Gastroesophageal sphincter (tissue), 3 donors: ENCODE measurements at regions not wholly inside any gene's neighbourhood (a gene's known extent, or its start where the extent isn't known, plus 50 kb on each side); places are given as distances from the start of the nearest gene placed in this dataset.

Experiments used
- EP300 ChIP-seq: sonication (generic); formaldehyde crosslinking; IDR thresholded peaks from one replicate; pipeline ENCODE4 v1.6.1; 2017; ENCODE audit warnings: antibody characterized with exemption, mild to moderate bottlenecking
- POLR2A ChIP-seq, 2 donors: fragments of 450-650 bp; IDR thresholded peaks; one replicate each; pipeline ENCODE4 v1.6.1; 2017; ENCODE audit warnings: antibody characterized with exemption in 2 of 2, mild to moderate bottlenecking in 2 of 2, moderate library complexity in 1 of 2
- POLR2AphosphoS5 ChIP-seq: sonication (generic); formaldehyde crosslinking; IDR thresholded peaks from one replicate; pipeline ENCODE4 v1.6.1; 2017; ENCODE audit warnings: antibody characterized with exemption
- TF ChIP-seq, protein P1 (sequence below), 4 experiments: fragments of 200-600 bp in 2 of 4; fragments of 450-650 bp in 2 of 4; sonication (generic) in 1 of 4; IDR thresholded peaks; one replicate each; pipeline ENCODE4 v1.5.1; 2017 to 2019; ENCODE audit warnings: antibody characterized with exemption in 4 of 4, mild to moderate bottlenecking in 2 of 4, moderate library complexity in 2 of 4

DNA sequence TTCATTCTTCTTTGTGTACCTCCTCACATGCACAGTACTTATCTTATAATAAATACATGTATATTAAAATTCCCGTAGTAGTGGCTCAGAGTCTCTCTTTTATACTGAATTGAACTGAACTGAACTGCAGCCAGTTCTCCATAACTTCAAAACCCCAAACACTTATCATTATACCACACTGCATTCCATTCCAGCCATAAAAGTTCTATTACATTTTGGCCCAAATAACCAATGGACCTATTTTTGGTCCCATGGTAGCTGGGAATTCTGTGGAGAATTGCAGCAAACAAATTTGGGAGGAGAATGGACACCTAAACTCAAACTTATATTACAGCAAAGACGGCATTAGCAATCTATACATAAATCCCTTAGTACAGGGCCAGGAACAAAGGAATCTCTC is 86.6 kb upstream of the C1orf87 start:
- TF ChIP-seq POLR2AphosphoS5 (no peak), POLR2A (IDR thresholded peaks at IDR 0.05) (no peak), EP300 (no peak)
- TF ChIP-seq, protein P1, sequence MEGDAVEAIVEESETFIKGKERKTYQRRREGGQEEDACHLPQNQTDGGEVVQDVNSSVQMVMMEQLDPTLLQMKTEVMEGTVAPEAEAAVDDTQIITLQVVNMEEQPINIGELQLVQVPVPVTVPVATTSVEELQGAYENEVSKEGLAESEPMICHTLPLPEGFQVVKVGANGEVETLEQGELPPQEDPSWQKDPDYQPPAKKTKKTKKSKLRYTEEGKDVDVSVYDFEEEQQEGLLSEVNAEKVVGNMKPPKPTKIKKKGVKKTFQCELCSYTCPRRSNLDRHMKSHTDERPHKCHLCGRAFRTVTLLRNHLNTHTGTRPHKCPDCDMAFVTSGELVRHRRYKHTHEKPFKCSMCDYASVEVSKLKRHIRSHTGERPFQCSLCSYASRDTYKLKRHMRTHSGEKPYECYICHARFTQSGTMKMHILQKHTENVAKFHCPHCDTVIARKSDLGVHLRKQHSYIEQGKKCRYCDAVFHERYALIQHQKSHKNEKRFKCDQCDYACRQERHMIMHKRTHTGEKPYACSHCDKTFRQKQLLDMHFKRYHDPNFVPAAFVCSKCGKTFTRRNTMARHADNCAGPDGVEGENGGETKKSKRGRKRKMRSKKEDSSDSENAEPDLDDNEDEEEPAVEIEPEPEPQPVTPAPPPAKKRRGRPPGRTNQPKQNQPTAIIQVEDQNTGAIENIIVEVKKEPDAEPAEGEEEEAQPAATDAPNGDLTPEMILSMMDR (IDR thresholded peaks at IDR 0.05): no peak
